MCF 10A (cell line): ENCODE measurements at regions not wholly inside any gene's neighbourhood (a gene's known extent, or its start where the extent isn't known, plus 50 kb on each side); places are given as distances from the start of the nearest gene placed in this dataset.
A peak's percentile ranks its signal among the peaks of the same experiment; 100 is the strongest.

ENCODE experiments used
- BruUV-seq: library from RNA; stranded (reverse); fragments of 400-500 nt; replicated peaks from 2 replicates; lab custom pipeline; 2021; lab: Mats Ljungman, UMichigan
- CTCF ChIA-PET: fragments of 300-600 bp; sonication (Branson Sonifier 250); formaldehyde crosslinking; extraction: SDS; loops from one replicate; lab custom pipeline; 2021; ENCODE audit warnings: antibody characterized with exemption, inconsistent platforms; lab: Yijun Ruan, JAX
- POLR2A ChIA-PET: fragments of 300-600, 350-650 bp; sonication (Branson Sonifier 250); formaldehyde crosslinking; extraction: SDS; loops from one replicate; lab custom pipeline; 2020; ENCODE audit warnings: antibody characterized with exemption, inconsistent platforms; lab: Yijun Ruan, JAX
- DNase-seq: peaks from one replicate; pipeline ENCODE4 v3.0.0-alpha.2; 2018; ENCODE audit not compliant: unreplicated experiment
- H3K27ac Mint-ChIP-seq: one replicate; pipeline ENCODE4 v1.8.0; 2022; ENCODE audit warnings: mild to moderate bottlenecking, low read depth, mixed read lengths; ENCODE audit not compliant: unreplicated experiment
- H3K27me3 Mint-ChIP-seq: one replicate; pipeline ENCODE4 v1.8.0; 2022; ENCODE audit warnings: mixed read lengths; ENCODE audit not compliant: insufficient read depth, unreplicated experiment
- H3K36me3 Mint-ChIP-seq: one replicate; pipeline ENCODE4 v1.8.0; 2022; ENCODE audit warnings: mild to moderate bottlenecking, moderate library complexity, mixed read lengths; ENCODE audit not compliant: insufficient read depth, unreplicated experiment
- H3K4me1 Mint-ChIP-seq: one replicate; pipeline ENCODE4 v1.8.0; 2022; ENCODE audit warnings: mixed read lengths; ENCODE audit not compliant: insufficient read depth, unreplicated experiment
- H3K4me3 Mint-ChIP-seq: one replicate; pipeline ENCODE4 v1.8.0; 2022; ENCODE audit warnings: mild to moderate bottlenecking, moderate library complexity, mixed read lengths; ENCODE audit not compliant: unreplicated experiment
- H3K9me3 Mint-ChIP-seq: one replicate; pipeline ENCODE4 v1.8.0; 2022; ENCODE audit warnings: mixed read lengths; ENCODE audit not compliant: unreplicated experiment
- intact Hi-C: fragments of 100-400 bp; cut with micrococcal nuclease; formaldehyde crosslinking; loops from 2 replicates; pipeline ENCODE4 v1.14.1; 2022
- TF ChIP-seq, protein P1 (sequence below): fragments of 200-600 bp; IDR thresholded peaks from one replicate; pipeline ENCODE4 v1.8.0; 2022; ENCODE audit warnings: antibody characterized with exemption, mild to moderate bottlenecking; ENCODE audit not compliant: unreplicated experiment

DNA sequence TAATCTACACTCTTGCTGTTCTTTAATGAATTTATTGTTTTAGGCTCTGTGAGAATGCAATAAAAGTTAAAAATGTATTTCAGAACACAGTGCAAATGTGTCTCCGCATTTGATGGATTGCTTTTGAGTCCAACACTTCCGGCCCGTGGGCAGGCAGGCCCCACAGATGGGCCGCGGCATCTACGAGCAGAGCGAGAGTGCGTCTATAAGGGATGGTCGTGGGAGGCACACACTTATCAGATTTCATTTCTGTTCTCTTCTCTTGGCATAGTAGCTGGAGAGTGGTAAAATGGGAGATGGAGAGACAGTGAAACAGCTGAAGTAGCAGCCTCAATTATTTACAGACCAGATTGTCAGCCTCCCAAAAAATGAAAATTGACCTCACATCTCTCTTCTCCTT lies 134.2 kb downstream of the NAV1 start:
- TF ChIP-seq, protein P1, sequence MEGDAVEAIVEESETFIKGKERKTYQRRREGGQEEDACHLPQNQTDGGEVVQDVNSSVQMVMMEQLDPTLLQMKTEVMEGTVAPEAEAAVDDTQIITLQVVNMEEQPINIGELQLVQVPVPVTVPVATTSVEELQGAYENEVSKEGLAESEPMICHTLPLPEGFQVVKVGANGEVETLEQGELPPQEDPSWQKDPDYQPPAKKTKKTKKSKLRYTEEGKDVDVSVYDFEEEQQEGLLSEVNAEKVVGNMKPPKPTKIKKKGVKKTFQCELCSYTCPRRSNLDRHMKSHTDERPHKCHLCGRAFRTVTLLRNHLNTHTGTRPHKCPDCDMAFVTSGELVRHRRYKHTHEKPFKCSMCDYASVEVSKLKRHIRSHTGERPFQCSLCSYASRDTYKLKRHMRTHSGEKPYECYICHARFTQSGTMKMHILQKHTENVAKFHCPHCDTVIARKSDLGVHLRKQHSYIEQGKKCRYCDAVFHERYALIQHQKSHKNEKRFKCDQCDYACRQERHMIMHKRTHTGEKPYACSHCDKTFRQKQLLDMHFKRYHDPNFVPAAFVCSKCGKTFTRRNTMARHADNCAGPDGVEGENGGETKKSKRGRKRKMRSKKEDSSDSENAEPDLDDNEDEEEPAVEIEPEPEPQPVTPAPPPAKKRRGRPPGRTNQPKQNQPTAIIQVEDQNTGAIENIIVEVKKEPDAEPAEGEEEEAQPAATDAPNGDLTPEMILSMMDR = no peak
- no peaks in the 10 kb centered on the region for H3K9me3 Mint-ChIP-seq
- ChIA-PET CTCF (interaction anchor here (0.7 to 1.8 kb wide), 4 partner anchors 31 to 114 kb away, joined by 3 to 9 read pairs (median 3); no protein-coding TSS in a partner anchor), POLR2A (interaction anchor here (0.7 to 1.6 kb wide), 3 partner anchors 9 to 92 kb away, joined by 3 to 5 read pairs (median 3); no protein-coding TSS in a partner anchor)
- H3K4me1 Mint-ChIP-seq = peaks cover 6% of the 10 kb centered on the region
- H3K27ac Mint-ChIP-seq = no peak overlapping the region
- no TSS peak for BruUV-seq
- DNase-seq = no peak
- H3K36me3 Mint-ChIP-seq = no peaks in the 10 kb centered on the region
- H3K27me3 Mint-ChIP-seq = no peaks in the 10 kb centered on the region
- H3K4me3 Mint-ChIP-seq = no peak overlapping the region
- intact Hi-C loops = no loop called here

GRCh38 chr1:201673915-201674314 lies 135.0 kb downstream of the NAV1 start:
- DNase-seq = no peak
- H3K27ac Mint-ChIP-seq = no peak overlapping the region
- intact Hi-C loops = no loop called here
- TF ChIP-seq, protein P1 = no peak
- H3K36me3 Mint-ChIP-seq = no peaks in the 10 kb centered on the region
- BruUV-seq = no TSS peak
- H3K27me3 Mint-ChIP-seq = no peaks in the 10 kb centered on the region
- H3K4me1 Mint-ChIP-seq = peaks cover 6% of the 10 kb centered on the region
- POLR2A ChIA-PET = no interaction called here
- H3K4me3 Mint-ChIP-seq = no peak overlapping the region
- CTCF ChIA-PET = interaction anchor here (0.7 to 1.8 kb wide), 3 partner anchors 31 to 1164 kb away, joined by 3 to 9 read pairs (median 3); no protein-coding TSS in a partner anchor
- H3K9me3 Mint-ChIP-seq = no peaks in the 10 kb centered on the region

DNA sequence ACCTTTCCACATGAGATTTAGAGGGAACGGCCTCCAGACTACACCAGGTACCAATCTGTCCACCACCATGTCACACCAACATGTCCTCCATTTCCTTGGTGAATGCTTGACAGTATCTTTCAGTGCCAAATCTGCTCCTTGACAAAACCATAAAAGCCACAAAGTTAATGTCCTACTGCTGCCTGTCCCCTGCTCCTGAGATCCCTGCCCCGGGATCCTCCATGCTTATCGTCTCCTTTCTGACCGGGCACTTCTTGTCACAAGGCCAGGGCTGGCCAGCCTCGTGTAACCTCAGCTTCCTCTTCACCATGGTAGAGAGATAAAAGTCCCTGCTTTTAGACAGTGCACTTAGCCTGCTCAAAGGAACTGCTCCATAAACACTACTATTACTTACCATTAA lies 136.2 kb downstream of the NAV1 start:
- TF ChIP-seq, protein P1 = no peak
- Mint-ChIP-seq H3K27me3 (no peaks in the 10 kb centered on the region), H3K9me3 (no peaks in the 10 kb centered on the region), H3K4me1 (peaks cover 6% of the 10 kb centered on the region), H3K4me3 (no peak overlapping the region), H3K27ac (no peak overlapping the region), H3K36me3 (no peaks in the 10 kb centered on the region)
- no peak for DNase-seq
- intact Hi-C loops = no loop called here
- ChIA-PET POLR2A (interaction anchor here (0.7 to 1.2 kb wide), 2 partner anchors 11 to 199 kb away, joined by 3 read pairs; no protein-coding TSS in a partner anchor), CTCF (interaction anchor here (1.9 kb wide), 1 partner anchor 34 kb away, joined by 10 read pairs; no protein-coding TSS in a partner anchor)
- BruUV-seq = no TSS peak

GRCh38 chr1:201676197-201676596 lies 137.3 kb downstream of the NAV1 start:
- Mint-ChIP-seq H3K27me3 (no peaks in the 10 kb centered on the region), H3K36me3 (no peaks in the 10 kb centered on the region), H3K9me3 (no peaks in the 10 kb centered on the region), H3K4me3 (no peak overlapping the region), H3K27ac (no peak overlapping the region), H3K4me1 (peaks cover 6% of the 10 kb centered on the region)
- ChIA-PET CTCF (interaction anchor here (0.7 to 1.9 kb wide), 8 partner anchors 8 to 117 kb away, joined by 3 to 10 read pairs (median 4); no protein-coding TSS in a partner anchor), POLR2A (interaction anchor here (1.2 kb wide), 1 partner anchor 12 kb away, joined by 3 read pairs; no protein-coding TSS in a partner anchor)
- DNase-seq = peak; percentile 42
- TF ChIP-seq, protein P1 = no peak
- intact Hi-C loops = no loop called here
- no TSS peak for BruUV-seq
